22Rv1 (cell line): ENCODE measurements at regions not wholly inside any gene's neighbourhood (a gene's known extent, or its start where the extent isn't known, plus 50 kb on each side); places are given as distances from the start of the nearest gene placed in this dataset.

Experiments used
- CTCF ChIP-seq: fragments of 450-650 bp; IDR thresholded peaks from 2 replicates; pipeline ENCODE4 v1.5.1; 2017; ENCODE audit warnings: mild to moderate bottlenecking
- ZFX ChIP-seq: fragments of 450-650 bp; IDR thresholded peaks from 2 replicates; pipeline ENCODE4 v1.6.1; 2017; ENCODE audit warnings: antibody characterized with exemption, borderline replicate concordance

- TF ChIP-seq CTCF (no peak), ZFX (no peak)
These were observed 63.5 kb downstream of the ENC1 start for GRCh38 chr5:74576941-74577456.
